ENCODE measurements at regions not wholly inside any gene's neighbourhood (a gene's known extent, or its start where the extent isn't known, plus 50 kb on each side); places are given as distances from the start of the nearest gene placed in this dataset.
"Not testable (repeated sequence)": the region's sequence is repeated elsewhere in the genome, so short reads cannot be mapped to it uniquely, and the experiment has no call there.

DNA sequence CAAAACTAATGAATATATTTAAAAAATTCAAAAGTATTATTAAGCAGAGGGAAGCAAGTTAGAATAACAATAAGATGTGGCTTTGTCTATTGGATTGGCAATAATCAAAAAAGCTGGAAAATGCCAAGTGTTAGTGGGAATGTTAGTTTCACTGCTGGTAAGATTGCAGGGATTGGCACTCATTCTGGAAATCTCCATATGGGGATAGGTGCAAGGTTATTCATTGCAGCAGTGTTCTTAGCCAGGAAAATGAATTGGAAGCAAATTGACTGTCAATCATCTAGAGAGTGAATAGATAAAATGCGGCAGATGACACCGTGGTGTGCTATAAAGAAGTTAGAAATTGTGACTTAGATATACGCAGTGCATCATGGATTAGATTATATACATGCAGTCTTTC, 1615.5 kb upstream of the PCDH7 start:
- DNase-seq (ENCODE audit: low spot score), result no peak

DNA sequence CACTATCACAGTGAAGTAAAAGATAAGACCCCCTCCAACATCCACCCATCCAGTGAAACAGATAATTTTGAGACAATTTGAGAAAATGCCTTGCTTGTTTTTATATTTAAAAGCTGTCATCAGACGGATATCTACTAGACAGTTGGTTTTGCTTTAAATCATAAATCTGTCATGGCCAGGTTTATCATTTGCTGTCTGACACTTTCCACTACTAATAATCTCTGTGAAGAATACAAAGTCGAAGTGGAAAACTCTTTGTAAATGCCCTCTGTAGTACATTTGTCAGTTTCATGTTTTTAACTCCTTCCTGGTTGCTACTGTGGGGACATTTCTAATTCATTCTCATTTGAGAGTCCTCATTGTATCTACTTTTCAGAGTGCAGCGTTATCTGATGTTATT, 1606.2 kb upstream of the PCDH7 start:
- no peak for DNase-seq (ENCODE audit: low spot score)

- not testable (repeated sequence) for DNase-seq (ENCODE audit: low spot score)
These were observed 1602.9 kb upstream of the PCDH7 start for GRCh38 chr4:29117231-29117722.

DNA sequence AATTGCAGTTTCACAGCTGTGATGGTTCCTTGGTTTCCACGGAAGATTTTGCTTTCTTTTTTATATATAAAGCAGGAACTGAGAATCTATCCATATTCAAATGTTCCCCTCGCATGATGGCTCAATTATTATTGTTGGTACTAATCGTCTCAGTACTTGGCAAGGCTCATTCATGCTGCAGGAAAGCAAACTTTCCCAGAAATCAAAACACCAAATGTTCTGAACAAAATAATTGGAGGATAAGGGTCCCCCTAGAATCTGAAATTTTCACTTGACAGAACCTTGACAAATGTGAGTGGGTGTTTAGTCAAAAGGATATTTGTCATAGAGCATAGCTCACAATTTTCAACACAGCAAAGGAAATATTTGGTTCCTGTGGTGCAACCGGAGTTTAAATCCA, 1598.6 kb upstream of the PCDH7 start:
- DNase-seq (ENCODE audit: low spot score), result no peak

DNA sequence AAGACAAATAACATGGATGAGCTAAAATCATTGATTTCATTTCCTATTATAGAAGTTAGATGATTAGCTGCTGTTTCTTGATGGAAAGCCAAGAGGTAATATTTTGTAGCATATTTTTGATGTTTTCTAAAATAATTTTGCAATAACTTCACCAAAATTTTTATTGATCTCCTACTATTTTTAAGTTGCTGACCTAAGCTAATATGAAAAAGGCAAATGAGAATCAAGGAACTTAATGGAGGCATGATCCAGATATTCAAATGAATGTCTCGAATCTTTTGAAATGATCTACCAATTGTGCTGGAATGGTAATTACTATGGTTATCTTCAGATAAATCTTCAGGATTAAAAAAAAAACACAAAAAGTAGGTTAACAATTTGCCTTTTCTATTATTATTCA, 1591.4 kb upstream of the PCDH7 start:
- no peak for DNase-seq (ENCODE audit: low spot score)

- DNase-seq (ENCODE audit: low spot score), result no peak
These were observed 1588.9 kb upstream of the PCDH7 start for GRCh38 chr4:29131304-29131703.

DNA sequence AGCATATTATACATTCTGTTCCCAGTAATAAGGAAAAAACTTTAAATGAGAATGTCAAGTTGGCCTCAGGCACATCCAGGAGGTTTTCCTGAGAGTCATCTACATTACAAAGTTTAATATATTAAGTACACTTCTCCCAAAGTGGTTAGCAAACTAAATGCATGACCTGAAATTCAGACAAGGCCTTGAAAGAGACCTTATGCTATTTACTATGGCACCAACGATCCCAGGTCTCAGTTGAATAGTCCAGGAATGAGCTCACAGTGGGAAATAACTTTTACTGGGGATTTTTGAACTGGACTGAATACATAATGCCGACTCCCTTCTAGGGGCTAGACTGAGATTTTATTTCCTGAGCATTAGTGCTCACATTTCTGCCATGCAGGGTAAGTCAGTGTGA, 1577.5 kb upstream of the PCDH7 start:
- no peak for DNase-seq (ENCODE audit: low spot score)

- DNase-seq (ENCODE audit: low spot score), result no peak
These were observed 1568.6 kb upstream of the PCDH7 start for GRCh38 chr4:29151584-29151983.

DNA sequence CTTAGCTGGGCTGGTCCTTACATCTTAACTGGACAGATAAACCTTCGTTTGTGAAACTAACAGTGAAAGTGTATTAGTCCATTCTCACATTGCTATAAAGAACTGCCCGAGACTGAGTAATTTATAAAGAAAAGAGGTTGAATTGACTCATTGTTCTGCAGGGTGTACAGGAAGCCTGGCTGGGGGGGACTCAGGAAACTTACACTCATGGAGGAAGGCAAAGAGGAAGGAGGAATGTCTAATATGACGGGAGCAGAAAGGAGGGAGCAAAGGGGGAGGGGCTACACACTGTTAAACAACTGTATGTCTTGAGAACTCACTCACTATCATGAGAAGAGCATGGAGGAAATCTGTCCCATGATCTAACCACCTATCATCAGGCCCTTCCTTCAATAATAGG, 1566.5 kb upstream of the PCDH7 start:
- DNase-seq (ENCODE audit: low spot score), result no peak

- DNase-seq (ENCODE audit: low spot score), result no peak
These were observed 1544.9 kb upstream of the PCDH7 start for GRCh38 chr4:29175291-29175690.

- no peak for DNase-seq (ENCODE audit: low spot score)
These were observed 1521.1 kb upstream of the PCDH7 start for GRCh38 chr4:29199025-29199424.

GRCh38 chr4:29199485-29199884, 1520.7 kb upstream of the PCDH7 start:
- DNase-seq (ENCODE audit: low spot score), result no peak

GRCh38 chr4:29213020-29213419, 1507.1 kb upstream of the PCDH7 start:
- DNase-seq (ENCODE audit: low spot score), result no peak

DNA sequence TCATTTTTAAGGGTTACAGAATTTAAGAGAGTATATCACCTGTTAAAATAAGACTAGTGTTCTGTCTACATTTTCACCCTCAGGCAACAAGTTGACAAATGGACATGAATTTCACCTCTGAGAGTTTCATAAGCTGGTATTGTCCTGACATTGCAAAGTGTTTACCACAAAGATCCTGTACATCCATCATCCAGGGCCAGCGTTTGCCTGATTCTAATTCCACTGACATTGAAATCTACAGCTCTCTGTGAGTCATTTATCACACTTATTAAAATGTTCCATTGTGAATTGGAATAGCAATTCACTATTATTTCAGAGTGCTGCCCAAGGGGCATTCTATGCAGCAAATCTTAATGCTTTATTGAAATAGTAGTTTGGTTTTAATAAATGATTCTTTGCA, 1499.4 kb upstream of the PCDH7 start:
- DNase-seq (ENCODE audit: low spot score), result no peak

DNA sequence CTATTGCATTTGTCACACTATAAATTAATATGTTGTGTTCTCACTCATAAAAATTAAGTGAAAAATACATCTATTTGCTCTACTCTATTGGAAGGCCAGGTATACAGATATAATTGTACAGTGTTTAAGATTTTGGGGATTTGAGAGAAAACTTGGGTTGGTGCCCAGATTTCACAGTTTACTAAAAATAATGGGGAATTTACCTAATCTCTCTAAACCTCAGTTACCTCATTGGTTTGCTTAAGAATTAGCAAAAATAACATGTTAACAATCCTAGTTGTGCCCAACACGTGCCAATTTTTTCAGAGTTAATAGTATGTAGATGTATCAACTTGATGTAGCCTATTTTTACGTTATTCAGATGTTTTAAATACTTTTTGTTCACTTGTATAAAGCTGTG, 1495.3 kb upstream of the PCDH7 start:
- no peak for DNase-seq (ENCODE audit: low spot score)

DNA sequence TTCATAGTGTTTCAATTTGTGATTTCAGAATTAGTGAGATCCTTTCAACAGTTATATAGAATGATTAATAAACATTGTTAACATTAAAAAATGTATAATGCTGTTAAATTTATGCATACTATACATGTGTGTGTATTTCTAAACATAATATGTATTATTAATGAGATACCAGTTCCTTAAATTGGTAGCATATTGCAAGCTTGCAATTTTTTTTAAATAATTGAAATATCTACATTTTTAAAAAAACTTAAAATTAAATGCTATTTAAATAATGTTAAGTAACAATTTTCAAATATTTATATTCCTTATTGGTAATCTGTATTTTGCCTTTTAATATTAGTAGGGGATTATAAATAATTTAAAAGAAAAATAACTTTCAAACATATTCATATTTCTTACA, 1479.5 kb upstream of the PCDH7 start:
- DNase-seq (ENCODE audit: low spot score), result no peak

DNA sequence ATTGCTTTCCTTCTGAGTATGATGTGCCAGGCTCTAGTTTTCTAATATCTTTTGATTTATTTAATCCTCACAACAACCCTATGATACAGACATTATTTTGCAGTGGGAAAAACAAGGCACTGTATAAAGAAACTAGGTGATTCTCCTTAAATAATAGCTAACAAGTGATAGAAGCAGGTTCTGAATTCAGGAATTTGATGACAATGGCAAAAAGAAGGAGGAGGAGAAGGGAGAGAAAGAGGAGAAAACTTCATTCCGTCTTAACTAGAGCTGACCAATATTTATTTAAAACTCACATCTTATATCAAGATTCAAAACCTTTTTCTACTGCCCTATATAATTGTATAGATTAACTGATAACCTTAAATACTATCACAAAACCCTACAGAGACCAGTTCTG, 1477.1 kb upstream of the PCDH7 start:
- no peak for DNase-seq (ENCODE audit: low spot score)

DNA sequence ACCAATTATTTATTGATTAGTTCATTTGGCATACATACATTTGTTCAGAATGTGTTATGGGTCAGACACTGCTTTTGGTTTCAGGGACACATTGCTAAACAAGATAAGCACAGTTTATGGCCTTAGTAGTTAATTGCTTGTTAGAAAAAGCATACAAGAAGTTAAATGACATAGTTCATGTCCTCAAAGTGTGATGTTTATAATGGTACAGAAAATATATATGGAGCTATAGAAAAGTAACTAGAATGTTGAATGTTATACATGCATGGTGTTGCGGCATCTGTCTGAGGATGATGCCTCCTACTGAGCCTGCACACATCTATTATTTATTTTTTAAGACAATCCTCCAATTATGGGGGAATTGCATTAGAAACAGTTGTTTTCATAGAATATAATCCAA, 1476.3 kb upstream of the PCDH7 start:
- no peak for DNase-seq (ENCODE audit: low spot score)

GRCh38 chr4:29259556-29259955, 1460.6 kb upstream of the PCDH7 start:
- DNase-seq (ENCODE audit: low spot score), result no peak

DNA sequence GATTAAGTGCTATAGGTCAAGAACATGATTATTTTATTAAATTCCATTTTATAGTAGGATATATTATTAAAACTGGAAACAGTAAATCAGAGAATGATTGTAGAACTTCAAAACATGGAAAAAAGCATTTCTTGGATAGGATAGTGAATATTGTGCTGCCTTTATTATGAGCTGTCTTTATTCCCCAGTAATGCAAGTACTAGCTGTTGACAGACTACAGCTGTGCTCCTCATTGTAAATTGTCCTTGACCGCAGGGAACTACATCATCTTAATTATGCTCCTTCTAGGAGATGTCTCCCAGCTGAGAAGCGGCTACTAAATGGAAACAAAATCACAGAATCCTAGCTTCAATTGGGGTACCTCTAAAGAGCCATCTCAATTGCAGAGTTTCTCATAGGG, 1457.2 kb upstream of the PCDH7 start:
- no peak for DNase-seq (ENCODE audit: low spot score)

- DNase-seq (ENCODE audit: low spot score), result no peak
These were observed 1444.0 kb upstream of the PCDH7 start for GRCh38 chr4:29276150-29276549.

DNA sequence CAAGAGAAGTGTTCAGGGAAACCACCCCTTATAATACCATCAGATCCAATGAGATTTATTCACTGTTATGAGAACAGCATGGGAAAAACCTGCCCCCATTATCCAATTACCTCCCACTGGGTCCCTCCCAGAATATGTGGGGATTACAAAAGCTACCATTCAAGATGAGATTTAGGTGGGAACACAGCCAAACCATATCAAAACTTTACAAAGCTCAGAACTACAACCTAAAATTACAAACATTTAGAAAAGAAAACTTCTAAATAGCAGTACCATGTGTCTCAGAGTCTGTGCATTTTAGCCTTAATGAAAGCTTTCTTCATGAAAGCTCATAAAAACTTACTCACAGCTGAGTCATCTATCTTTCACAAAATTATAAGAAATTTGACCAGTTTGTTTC, 1442.8 kb upstream of the PCDH7 start:
- DNase-seq (ENCODE audit: low spot score), result no peak

GRCh38 chr4:29278585-29278984, 1441.6 kb upstream of the PCDH7 start:
- no peak for DNase-seq (ENCODE audit: low spot score)

DNA sequence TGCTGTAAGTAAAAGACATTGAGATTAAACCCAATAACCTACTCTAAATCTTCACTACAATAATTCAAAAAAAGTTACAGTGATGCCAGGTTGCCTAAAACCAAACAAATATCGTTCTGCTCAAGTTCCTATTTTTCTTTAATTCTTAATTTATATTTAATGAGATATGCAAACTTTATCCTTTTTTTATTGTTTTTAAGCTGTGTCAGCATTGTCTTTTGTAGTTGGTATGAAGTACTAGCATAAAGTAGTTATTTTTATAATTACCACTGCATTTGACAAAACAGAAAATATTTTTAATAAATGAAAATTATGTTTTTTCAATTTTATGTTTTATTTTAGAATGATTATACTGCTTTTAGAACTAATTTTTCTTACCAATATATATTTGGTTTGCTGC, 1431.1 kb upstream of the PCDH7 start:
- no peak for DNase-seq (ENCODE audit: low spot score)

DNA sequence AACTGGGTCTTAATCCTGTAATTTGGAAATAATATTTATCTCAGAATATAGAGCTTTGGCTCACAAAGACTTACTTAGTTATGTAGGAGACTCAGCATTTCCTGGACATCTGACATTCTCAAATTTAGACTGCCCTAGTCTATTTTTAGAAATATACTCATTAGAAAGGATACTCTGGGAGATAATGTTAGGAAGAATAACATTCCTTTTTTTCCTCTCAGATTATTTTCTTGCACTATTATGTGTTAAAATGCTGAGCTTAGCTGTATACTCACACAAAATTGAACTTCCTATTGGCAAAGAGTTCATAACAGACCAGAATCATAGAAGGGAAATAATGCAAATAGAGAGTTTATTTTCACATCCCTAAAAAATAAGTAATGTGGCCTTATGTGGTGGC, 1424.9 kb upstream of the PCDH7 start:
- no peak for DNase-seq (ENCODE audit: low spot score)

Measured in SW480 (cell line).